Stimulated activated CD8-positive, alpha-beta memory T cell treated with anti-CD3 and anti-CD28 coated beads, Interleukin-4, amount 100 ng/mL, for 48 hours (primary cell): ENCODE measurements at regions not wholly inside any gene's neighbourhood (a gene's known extent, or its start where the extent isn't known, plus 50 kb on each side); places are given as distances from the start of the nearest gene placed in this dataset.

Experiments used
- DNase-seq: peaks from one replicate; pipeline ENCODE4 v3.0.0-alpha.2; 2020

DNA sequence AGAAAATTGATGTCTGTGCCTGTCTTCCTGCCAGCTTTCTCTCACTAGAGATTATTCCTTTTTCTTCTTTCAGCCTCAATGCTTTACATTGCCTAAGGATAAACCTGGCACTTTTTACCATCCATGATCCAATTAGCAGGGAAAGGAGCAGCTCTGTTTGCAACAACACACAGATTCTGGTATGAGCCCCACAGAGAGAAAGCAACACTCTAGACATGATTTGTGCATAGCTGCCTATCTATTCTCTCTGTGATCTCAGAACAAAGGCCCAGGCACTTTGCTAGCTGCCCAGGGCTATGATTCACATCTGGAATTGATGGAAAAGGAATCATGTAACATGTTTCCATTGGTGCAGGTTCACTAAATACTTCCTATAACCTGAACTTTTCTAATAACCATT, 685.0 kb downstream of the ETS1 start:
- DNase-seq: no peak

DNA sequence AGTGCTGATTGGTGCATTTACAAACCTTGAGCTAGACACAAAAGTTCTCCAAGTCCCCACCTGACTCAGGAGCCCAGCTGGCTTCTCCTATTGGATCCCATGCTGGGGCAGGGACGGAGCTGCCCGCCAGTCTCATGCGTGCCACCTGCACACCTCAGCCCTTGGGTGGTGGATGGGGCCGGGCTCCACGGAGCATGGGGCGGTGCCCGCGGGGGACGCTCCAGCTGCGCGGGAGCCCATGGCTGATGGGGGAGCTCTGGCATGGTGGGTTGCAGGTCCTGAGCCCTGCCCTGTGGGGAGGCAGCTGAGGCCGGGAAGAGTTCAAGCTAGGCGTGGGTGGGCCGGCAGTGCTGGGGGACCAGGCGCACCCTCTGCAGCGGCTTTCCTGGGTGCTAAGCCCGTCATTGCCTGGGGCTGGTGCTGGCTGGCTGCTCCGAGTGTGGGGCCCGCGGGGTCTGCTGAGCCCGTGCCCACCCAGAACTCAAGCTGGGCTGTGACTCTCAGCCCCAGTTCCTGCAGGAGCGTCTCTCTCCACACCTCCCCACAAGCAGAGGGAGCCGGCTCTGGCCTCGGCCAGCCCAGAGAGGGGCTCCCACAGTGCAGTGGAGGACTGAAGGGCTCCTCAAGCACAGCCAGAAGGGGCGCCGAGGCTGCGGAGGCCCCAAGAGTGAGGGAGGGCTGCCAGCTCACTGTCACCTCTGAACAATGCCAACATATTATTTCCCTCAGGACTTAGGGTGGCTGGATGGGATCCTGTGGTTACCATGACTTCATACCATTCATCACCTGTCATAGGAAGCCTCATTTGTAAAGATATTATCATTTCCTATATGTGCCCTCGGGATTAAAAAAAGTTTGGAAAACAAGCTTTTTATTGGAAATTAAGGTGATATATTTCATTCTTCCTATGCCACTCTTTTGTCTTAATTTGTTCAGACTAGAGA, 688.7 kb downstream of the ETS1 start:
- no peak for DNase-seq

DNA sequence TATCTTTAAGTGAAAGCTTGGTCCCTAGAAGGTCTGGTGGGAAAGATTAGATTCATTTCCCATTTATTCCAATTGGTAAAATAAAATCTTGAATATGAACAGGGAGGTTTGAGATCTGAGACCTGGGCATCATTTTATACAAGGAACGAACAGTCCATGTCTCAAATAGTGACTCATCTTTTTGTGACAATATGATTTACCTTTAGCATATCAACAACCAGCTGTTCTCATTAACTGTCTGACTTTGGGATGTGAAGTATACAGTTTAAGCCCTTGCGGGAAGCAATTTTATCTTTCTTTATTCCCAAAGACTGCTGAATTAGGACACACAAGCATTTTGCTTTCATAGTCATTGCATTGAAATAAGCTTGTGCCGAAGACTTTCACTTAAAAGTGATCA, 691.6 kb downstream of the ETS1 start:
- DNase-seq: no peak

DNA sequence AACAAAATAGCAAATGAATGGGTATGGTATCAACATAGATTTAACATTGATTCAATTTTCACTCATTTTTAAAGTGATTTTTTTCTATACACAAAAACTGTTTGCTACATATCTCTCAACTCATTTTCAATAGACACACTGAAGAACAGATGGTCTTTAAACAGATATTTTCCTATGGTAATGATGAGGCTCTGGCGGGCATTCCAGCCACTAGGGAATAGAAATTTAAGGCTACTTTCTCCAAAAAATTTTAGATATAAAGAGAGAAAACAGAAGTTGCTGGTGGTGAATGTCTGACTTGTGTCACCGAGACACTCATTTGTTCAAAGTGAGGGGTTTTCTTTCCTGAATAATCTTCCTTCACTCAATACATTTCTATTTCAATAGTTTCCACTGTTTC, 693.0 kb downstream of the ETS1 start:
- no peak for DNase-seq

DNA sequence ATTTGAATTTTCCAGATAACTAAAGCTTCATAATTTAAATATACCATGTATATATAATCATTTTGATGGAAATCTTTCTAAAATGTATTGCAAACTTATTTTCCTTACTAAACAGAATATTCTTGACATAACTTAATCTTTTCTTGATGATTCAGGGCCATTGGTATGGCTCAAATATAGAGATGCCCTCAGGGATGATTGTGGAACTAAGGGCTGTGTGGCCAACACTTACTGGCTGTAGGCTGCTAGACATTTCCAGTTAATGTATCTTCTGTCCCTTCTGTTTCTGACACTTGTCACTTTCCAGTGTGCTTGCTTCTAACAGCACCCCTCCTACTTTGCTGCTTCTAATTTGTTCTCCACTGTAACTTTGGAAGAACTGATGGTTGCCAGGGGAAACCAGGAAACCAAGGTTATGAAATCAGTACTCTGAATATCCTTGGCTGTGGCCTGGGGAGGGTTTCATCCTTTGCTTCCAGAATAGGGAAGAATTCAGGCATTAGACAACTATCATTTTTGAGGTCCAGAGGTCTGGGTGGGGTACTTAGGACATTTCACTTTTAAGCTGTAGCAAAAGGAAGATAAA, 697.2 kb downstream of the ETS1 start:
- no peak for DNase-seq

- no peak for DNase-seq
Observed at GRCh38 chr11:127888386-127888785, 699.0 kb downstream of the ETS1 start.

GRCh38 chr11:127875131-127875530, 712.2 kb downstream of the ETS1 start:
- DNase-seq: no peak

- no peak for DNase-seq
Observed at GRCh38 chr11:127873478-127873877, 713.9 kb downstream of the ETS1 start.

- DNase-seq: no peak
Observed at GRCh38 chr11:127866109-127866508, 721.2 kb downstream of the ETS1 start.

GRCh38 chr11:127864861-127865260, 722.5 kb downstream of the ETS1 start:
- DNase-seq: no peak

DNA sequence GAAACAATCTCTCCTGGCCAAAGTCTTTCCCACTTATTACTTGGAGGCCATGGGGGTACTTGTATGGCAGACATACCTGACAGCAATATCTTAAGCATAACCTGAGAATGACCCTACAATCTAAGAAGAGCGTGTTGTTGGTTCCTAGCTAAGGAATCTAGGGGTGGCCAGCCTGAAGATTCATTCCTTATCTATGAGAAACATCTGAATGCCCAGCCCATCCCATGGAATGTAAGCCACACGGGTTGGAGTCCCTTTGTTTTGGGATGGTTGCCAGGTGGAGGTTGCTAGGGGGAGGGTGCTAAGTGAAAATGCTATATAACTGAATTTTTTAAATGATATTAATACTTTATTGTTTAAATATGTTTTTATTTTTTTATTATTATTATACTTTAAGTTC, 725.0 kb downstream of the ETS1 start:
- DNase-seq: no peak

GRCh38 chr11:127859941-127860354, 727.4 kb downstream of the ETS1 start:
- DNase-seq: no peak

DNA sequence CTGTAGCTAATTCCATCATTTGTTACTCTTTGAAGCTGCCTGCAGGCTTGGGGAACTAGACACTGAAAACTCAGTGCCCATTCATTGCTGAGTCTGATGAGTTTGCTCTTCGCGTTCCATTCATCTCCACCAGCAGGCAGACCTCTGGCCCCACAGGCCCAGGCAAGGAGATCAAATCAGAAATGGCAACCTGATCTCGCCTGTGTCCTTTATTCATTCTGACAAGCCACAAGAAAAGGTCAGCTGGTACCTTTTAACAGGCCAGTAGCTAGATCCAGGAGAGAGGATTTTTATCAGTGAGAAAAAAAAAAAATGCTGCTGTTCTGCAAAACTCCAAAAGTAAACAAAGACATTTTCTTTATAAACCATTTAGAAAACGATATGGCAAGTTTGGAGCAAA, 742.5 kb downstream of the ETS1 start:
- DNase-seq: no peak

GRCh38 chr11:127843483-127844396, 743.6 kb downstream of the ETS1 start:
- DNase-seq: peak; percentile 90

DNA sequence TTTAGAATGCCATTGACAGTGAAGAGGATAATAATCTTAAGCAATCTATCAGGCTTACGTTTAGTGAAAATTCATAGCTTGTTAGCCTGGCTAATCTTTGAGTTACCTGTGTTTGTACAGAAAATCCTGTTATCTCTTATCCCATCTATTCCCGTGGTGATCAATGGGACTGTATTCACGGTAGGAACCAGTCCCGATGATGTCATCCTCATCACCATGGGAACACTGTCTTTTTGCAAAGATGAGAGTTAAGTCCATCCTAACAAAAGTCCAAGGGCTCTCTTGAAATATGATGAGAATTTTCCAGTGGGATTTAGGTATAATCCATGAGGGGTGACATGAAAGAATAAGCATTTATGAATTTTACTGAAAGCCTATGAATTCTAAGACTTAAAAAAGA, 762.2 kb downstream of the ETS1 start:
- no peak for DNase-seq

DNA sequence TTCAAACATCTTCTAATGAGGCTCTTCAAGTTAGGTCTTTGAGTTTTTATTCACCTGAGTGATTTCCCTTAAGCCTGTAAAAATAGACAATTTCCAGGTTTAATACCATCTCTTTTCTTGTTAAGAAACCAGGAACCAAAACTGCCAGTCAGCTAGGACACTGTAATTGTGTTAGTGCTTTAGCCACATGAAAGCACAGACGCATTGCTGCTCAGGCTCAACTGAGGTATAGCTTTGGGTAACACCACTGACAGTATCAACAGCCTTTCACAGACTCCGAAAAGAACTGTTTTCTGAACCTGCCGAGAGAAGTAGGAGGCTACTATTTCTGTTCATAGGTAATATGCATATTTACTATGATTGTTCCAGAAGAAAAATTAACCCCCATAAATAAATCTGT, 768.7 kb downstream of the ETS1 start:
- DNase-seq: no peak

GRCh38 chr11:127816962-127817361, 770.4 kb downstream of the ETS1 start:
- no peak for DNase-seq

GRCh38 chr11:127815331-127815730, 772.0 kb downstream of the ETS1 start:
- no peak for DNase-seq

- DNase-seq: no peak
Observed at GRCh38 chr11:127806501-127806900, 780.9 kb downstream of the ETS1 start.

GRCh38 chr11:127805771-127806170, 781.6 kb downstream of the ETS1 start:
- DNase-seq: no peak

DNA sequence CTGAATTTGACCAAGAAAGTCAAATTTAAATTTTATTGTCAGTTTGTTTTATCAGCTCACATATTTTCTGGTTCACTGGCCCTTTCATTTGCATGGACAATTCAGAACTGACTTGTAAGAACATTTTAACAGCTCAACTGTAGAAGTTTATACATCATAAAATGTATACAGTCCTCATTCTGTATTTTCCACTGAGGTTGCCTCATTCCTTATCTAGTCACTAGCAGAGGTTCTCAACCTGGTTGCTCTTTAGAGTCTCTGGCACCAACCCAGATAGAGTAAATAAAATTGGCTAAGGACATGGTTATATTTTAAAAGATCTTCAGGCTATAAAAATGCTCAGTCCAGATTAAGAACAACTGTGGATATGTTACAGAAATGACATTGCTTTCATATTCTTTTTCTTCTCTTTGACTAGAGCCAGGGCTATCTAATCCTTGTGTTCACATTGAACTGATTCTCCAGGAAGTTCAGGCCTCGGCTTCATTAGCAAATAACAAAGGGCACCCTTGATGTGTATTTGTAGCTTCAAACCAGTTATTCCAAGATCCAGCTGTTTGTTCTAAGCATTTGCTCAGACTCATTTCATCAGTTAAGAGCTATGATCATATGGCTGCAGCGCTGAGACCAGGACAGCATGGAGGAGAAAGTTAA, 782.5 kb downstream of the ETS1 start:
- DNase-seq: no peak

DNA sequence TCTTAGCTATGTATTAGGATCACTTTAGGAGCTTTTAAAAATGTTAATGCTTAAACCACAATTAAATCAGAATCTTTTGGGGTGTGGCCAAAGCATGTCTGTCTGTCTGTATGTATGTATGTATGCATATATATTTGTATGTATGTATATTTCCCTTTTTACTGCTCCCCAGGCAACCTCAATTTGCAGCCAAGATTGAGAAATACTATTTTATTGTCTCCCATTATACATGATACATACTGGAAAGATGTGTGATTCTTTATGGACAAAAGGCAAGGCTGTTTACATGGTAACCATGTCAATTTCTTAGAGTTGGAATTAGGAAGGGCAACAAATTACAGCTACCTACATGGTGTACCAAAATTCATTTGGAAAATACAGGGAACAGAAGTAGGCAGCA, 783.6 kb downstream of the ETS1 start:
- no peak for DNase-seq
